Activated T-cell treated with anti-CD3 and anti-CD28 coated beads, Interleukin-2, amount 50 U/mL, for 4 hours (primary cell): ENCODE measurements at regions not wholly inside any gene's neighbourhood (a gene's known extent, or its start where the extent isn't known, plus 50 kb on each side); places are given as distances from the start of the nearest gene placed in this dataset.
"Not testable (repeated sequence)": the region's sequence is repeated elsewhere in the genome, so short reads cannot be mapped to it uniquely, and the experiment has no call there.

Source experiments
- ATAC-seq, 2 donors: fragments of 200-7000 bp; cut with Tn5 transposase; one replicate each; pipeline ENCODE4 v1.10.0; 2021
- DNase-seq: peaks from one replicate; pipeline ENCODE4 v3.0.0-alpha.2; 2020
- H3K27me3 Mint-ChIP-seq: one replicate; pipeline ENCODE4 v1.8.0; 2021; ENCODE audit warnings: low read depth, mixed read lengths
- H3K36me3 Mint-ChIP-seq: one replicate; pipeline ENCODE4 v1.8.0; 2022; ENCODE audit warnings: mixed read lengths; ENCODE audit not compliant: insufficient read depth
- H3K4me1 Mint-ChIP-seq: one replicate; pipeline ENCODE4 v1.8.0; 2021; ENCODE audit warnings: low read depth, mixed read lengths
- H3K4me3 Mint-ChIP-seq: one replicate; pipeline ENCODE4 v1.8.0; 2021; ENCODE audit warnings: mild to moderate bottlenecking, moderate library complexity, mixed read lengths
- H3K9me3 Mint-ChIP-seq: one replicate; pipeline ENCODE4 v1.8.0; 2021; ENCODE audit warnings: mixed read lengths

DNA sequence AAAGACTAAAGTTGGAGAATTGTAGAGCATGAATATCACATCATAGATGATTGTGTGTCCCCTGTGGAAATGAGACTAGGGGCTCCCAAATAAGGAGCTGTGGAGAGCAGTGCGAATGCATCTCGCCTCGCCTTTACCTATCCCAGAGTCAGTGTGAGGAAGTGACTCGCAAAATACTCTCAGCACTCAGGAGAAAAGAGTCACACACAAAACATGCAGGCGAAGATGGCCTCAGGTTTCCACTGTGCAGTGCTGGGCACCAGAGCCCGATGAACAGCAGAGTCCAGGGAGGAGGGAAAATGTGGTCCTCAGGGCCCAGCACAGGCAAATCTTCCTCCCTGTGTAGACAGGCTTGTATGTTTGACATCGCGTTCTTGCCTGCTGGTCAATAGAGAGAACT lies 126.5 kb upstream of the AFDN start:
- H3K4me1 Mint-ChIP-seq, result peaks cover 24% of the 10 kb centered on the region
- DNase-seq, result no peak
- H3K36me3 Mint-ChIP-seq, result no peaks in the 10 kb centered on the region
- ATAC-seq, result no peak
- no peaks in the 10 kb centered on the region for H3K9me3 Mint-ChIP-seq
- H3K4me3 Mint-ChIP-seq, result peak overlapping the region; percentile 74
- H3K27me3 Mint-ChIP-seq, result peaks cover 25% of the 10 kb centered on the region

- Mint-ChIP-seq H3K4me3 (no peak overlapping the region), H3K36me3 (no peaks in the 10 kb centered on the region), H3K27me3 (peaks cover 25% of the 10 kb centered on the region), H3K4me1 (peaks cover 30% of the 10 kb centered on the region), H3K9me3 (no peaks in the 10 kb centered on the region)
- no peak for ATAC-seq
- DNase-seq, result no peak
Observed at GRCh38 chr6:167701010-167701409, 125.7 kb upstream of the AFDN start.

DNA sequence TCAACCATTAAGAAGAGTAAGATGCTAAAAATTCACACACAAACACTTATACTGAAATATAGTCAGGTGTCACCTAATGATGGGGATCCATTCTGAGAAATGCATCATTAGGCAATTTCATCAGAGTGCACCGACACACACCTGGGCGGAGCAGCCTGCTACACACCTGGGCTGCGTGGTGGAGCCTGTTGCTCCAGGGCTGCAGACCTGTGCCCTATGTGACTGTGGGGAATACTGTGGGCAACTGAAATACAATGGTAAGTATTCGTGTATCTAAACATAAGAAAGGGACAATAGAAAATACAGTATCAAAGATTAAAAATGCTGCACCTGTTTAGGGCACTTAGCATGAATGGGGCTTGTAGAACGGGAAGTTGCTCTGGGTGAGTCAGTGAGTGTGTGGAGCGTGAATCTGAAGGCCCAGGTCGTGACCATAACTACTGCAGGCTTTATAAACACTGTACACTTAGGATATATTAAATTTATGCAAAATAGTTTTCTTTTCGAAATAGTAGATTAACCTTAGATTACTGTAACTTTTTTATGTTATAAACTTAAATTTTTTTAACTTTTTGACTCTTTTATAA lies 124.4 kb upstream of the AFDN start:
- peaks cover 41% of the 10 kb centered on the region for H3K4me1 Mint-ChIP-seq
- H3K27me3 Mint-ChIP-seq, result peaks cover 32% of the 10 kb centered on the region
- DNase-seq (no peak), ATAC-seq (no peak)
- H3K36me3 Mint-ChIP-seq, result no peaks in the 10 kb centered on the region
- no peak overlapping the region for H3K4me3 Mint-ChIP-seq
- H3K9me3 Mint-ChIP-seq, result no peaks in the 10 kb centered on the region

DNA sequence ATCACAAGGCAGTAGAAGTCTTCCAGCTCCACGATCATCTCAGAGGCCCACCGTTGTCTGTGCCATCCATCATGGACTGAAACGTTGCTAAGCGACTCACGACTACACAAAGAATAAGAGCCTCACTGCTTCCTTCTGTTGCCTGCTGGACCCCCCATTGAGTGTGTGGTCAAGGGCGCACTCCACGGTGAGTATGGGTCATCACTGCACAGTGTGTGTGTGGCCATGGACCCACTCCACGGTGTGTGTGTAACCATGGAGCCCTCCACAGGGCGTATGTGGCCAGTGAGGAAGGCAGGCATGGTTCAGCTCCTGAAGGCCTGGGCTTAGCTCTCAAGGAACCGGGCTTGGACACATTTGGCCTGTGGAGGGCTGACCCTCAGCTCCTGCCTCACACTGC lies 123.4 kb upstream of the AFDN start:
- H3K36me3 Mint-ChIP-seq, result no peaks in the 10 kb centered on the region
- peaks cover 43% of the 10 kb centered on the region for H3K4me1 Mint-ChIP-seq
- peaks cover 40% of the 10 kb centered on the region for H3K27me3 Mint-ChIP-seq
- DNase-seq (no peak), ATAC-seq (no peak)
- H3K4me3 Mint-ChIP-seq, result no peak overlapping the region
- H3K9me3 Mint-ChIP-seq, result no peaks in the 10 kb centered on the region

- Mint-ChIP-seq H3K36me3 (no peaks in the 10 kb centered on the region), H3K27me3 (peaks cover 45% of the 10 kb centered on the region), H3K4me1 (peaks cover 44% of the 10 kb centered on the region), H3K9me3 (no peaks in the 10 kb centered on the region), H3K4me3 (no peak overlapping the region)
- no peak for DNase-seq
- ATAC-seq, result no peak
Observed at GRCh38 chr6:167703781-167704180, 122.9 kb upstream of the AFDN start.

- Mint-ChIP-seq H3K36me3 (no peaks in the 10 kb centered on the region), H3K27me3 (peaks cover 49% of the 10 kb centered on the region), H3K4me1 (peaks cover 42% of the 10 kb centered on the region), H3K9me3 (no peaks in the 10 kb centered on the region), H3K4me3 (no peak overlapping the region)
- DNase-seq (no peak), ATAC-seq (no peak)
Observed at GRCh38 chr6:167704396-167704901, 122.3 kb upstream of the AFDN start.

DNA sequence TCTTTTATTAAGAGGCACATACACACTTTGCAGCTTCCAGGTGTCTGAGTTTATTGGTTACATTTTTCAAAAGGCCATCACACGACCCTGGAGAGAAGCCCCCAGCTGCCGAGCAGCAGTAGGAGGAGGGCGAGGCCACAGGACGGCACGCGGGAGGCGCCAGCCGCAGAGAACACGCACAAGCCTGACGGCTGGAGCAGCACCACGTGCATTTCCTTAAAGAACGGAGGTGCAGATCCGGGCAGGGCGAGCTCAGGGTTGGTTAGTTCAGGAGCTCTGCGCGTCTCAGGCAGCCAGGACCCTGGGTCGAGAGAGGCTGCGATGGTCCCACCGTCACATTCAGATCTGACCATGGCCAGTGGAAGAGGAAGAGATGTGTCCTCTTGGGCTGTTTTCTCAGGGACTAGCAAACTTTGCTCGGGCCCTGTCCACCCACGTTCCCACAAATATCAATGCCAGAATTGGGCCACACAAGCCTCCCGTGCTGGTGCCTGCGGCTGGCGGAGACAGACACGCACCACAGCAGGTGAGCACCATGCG lies 121.4 kb upstream of the AFDN start:
- Mint-ChIP-seq H3K4me1 (peaks cover 34% of the 10 kb centered on the region), H3K9me3 (no peaks in the 10 kb centered on the region), H3K27me3 (peaks cover 58% of the 10 kb centered on the region), H3K36me3 (no peaks in the 10 kb centered on the region), H3K4me3 (no peak overlapping the region)
- ATAC-seq (no peak), DNase-seq (no peak)

DNA sequence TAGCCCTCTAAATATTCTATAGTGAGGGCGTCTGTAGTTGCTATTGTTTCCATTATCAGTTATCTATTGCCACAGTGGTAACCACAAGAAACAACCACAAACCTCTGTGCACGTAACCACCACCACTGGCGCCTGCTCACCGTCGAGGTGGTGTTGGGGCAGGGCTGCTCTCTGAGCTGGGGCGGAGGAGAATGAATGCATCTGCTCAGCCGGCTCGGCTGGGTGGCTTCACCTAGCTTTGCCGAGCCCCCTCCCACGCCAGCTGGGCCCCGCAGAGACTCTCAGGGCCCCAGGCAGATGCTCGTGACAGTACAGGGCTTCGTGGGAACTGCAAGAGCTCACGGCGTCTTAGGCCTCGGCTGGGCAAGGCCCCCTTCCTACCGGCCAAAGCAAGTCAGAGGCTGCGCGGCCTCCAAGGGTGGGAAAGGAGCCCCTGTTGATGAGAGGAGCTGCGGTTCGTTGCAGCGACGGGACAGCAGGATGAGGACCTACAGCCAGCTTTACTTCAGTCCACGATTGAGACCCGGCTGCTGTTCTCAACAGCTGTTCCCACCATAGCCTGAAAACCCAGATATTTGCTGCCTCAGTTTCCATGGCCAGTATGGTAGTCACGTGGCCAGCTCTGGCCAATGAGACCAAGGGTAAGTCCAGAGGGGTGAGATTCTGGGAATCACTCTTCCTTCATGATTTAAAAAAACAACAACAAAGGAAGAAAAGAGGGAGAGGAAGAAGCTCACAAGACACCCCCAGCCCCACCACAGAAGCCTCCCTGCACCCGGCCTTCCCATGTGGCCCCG lies 120.2 kb upstream of the AFDN start:
- ATAC-seq (peak; percentile 95 to 97), DNase-seq (peak; percentile 56)
- Mint-ChIP-seq H3K4me1 (peaks cover 29% of the 10 kb centered on the region), H3K27me3 (peaks cover 62% of the 10 kb centered on the region), H3K36me3 (no peaks in the 10 kb centered on the region), H3K9me3 (no peaks in the 10 kb centered on the region), H3K4me3 (peak overlapping the region; percentile 26)

DNA sequence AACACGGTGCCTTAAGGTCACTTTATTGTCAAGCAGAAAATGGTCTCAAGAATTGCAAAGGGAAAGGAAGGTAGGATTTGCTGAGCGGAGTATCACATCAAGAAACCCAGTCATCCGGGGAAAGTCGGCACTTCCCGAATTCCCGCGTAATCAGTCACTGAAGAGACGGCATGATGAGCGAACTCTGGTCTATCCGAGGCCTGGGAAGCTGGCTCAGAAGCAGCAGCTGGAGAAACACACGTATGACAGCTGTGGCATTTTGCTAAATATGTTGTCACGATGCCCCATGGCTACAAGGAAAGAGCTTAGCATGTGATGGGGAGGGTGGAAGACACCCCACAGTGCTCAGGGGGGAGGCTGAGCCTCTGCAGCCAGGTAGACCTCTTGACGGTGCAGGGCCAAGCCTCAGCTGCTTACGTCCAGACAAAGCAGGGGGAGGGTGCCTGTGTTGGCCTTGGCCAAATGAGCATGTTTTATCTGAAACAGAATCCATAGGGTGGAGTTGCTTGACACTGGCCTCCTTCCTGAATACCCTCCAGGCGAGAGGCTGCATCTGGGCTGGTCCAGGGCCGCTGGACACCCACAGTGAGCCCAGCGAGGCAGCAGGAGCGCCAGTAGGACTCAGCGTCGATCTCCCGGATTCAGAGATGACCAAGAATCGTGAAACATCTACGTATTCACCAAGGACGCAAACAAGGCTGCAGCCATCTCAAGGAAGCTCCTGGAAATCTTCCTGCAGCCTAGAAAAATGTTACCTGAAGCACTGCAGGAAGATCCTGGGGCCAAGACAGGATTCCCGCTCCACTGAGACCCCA lies 118.8 kb upstream of the AFDN start:
- peaks cover 29% of the 10 kb centered on the region for H3K4me1 Mint-ChIP-seq
- no peak for ATAC-seq

DNA sequence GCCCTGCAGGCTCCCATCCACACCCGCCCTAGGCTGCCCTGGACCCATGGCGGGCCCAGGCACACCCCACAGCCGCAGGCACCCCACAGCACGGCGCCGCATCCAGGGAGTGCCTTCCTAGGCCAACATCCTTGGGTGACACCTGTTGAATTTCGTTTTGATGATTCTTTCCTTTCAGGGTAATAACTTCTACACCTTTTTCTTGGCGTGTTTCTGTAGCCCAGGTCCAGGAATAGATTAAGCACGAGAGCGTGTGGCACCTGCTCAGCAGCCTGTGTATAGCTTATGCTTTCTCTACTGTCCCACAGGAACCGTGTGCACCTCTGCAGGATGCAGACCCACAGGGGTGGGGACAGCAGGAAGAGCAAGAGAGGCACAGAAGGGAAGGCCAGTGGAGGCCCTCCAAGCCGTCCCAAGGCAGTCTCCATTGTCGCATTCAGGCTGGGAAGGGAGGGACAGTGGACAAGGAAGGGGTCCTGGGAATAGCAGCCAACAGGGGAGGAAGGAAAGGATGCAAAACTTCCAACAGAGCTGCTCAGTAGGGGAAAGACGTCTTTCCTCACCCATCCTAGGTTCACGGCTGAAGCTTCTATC lies 118.1 kb upstream of the AFDN start:
- Mint-ChIP-seq H3K4me3 (no peak overlapping the region), H3K36me3 (no peaks in the 10 kb centered on the region), H3K4me1 (peaks cover 29% of the 10 kb centered on the region), H3K27me3 (peaks cover 66% of the 10 kb centered on the region), H3K9me3 (no peaks in the 10 kb centered on the region)
- DNase-seq, result no peak
- no peak for ATAC-seq

More for the DNA sequence above, 118.8 kb upstream of the AFDN start:
- DNase-seq, result no peak
- Mint-ChIP-seq H3K27me3 (peaks cover 67% of the 10 kb centered on the region), H3K9me3 (no peaks in the 10 kb centered on the region), H3K36me3 (no peaks in the 10 kb centered on the region), H3K4me3 (no peak overlapping the region)

GRCh38 chr6:167709196-167709595 lies 117.5 kb upstream of the AFDN start:
- Mint-ChIP-seq H3K4me3 (no peak overlapping the region), H3K36me3 (no peaks in the 10 kb centered on the region), H3K4me1 (peaks cover 29% of the 10 kb centered on the region), H3K27me3 (peaks cover 70% of the 10 kb centered on the region), H3K9me3 (no peaks in the 10 kb centered on the region)
- ATAC-seq, result no peak
- DNase-seq, result no peak

GRCh38 chr6:167709776-167710336 lies 116.9 kb upstream of the AFDN start:
- Mint-ChIP-seq H3K4me1 (peaks cover 28% of the 10 kb centered on the region), H3K27me3 (peaks cover 67% of the 10 kb centered on the region)
- H3K9me3 Mint-ChIP-seq, ATAC-seq, DNase-seq, H3K36me3 Mint-ChIP-seq, H3K4me3 Mint-ChIP-seq: not testable (repeated sequence)

DNA sequence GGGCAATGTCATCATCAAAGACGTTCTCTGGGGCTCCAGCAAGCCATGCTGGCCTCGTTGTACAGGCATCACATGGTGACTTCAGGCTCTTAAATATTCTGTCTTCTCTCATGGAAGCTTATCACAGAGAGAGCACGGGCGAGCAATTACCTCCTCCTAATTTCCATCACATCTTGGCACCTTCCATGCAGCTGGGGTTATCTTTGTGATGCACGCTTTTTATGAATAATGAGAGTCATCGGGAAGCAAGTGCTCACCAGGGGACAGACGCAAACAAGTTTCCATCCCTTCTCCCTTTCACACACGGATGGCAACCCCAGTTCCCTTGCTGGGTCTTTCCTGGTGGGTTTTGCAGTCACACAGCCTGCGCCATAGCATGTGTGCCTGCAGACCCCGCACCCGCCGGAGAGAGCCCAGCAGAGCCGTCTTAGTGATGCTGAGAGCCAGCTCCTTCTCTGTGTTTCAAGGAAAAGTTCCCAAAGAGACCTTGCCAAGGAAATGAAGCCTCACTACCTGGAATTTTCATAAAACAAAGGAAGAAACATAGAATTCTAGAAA lies 116.3 kb upstream of the AFDN start:
- Mint-ChIP-seq H3K4me1 (peaks cover 23% of the 10 kb centered on the region), H3K27me3 (peaks cover 66% of the 10 kb centered on the region), H3K9me3 (no peaks in the 10 kb centered on the region), H3K36me3 (no peaks in the 10 kb centered on the region), H3K4me3 (no peak overlapping the region)
- no peak for ATAC-seq
- DNase-seq, result no peak
